ENCODE measurements at regions not wholly inside any gene's neighbourhood (a gene's known extent, or its start where the extent isn't known, plus 50 kb on each side); places are given as distances from the start of the nearest gene placed in this dataset.

- H3K4me3 ChIP-seq (replicated peaks in 1 of 4; ENCODE audit: control extremely low read depth in 1 of 4, insufficient read depth in 1 of 4, low read depth in 3 of 4, low read length in 4 of 4), result no peak overlapping the region
- H3K27ac ChIP-seq (ENCODE audit: insufficient read depth, low read length), result no peak overlapping the region
- TF ChIP-seq CTCF (conservative IDR thresholded peaks at IDR 0.05 in 1 of 2, IDR thresholded peaks at IDR 0.05 in 1 of 2; ENCODE audit: low read depth in 1 of 2, low read length in 2 of 2) (no peak), EZH2 (IDR thresholded peaks at IDR 0.05; ENCODE audit: low read length, missing control alignments) (no peak)
These were observed 173.2 kb upstream of the PRICKLE2 start for GRCh38 chr3:64398476-64398875.

GRCh38 chr3:64398006-64398405 is 172.7 kb upstream of the PRICKLE2 start:
- Histone ChIP-seq H2AFZ (ENCODE audit: low read length) (no peak overlapping the region), H3K27ac (ENCODE audit: insufficient read depth, low read length) (no peak overlapping the region), H3K9ac (ENCODE audit: insufficient read depth, low read length) (no peak overlapping the region), H3K4me1 (ENCODE audit: control insufficient read depth, extremely low read depth, insufficient read depth, low read length) (peaks cover 2% of the 10 kb centered on the region), H4K20me1 (ENCODE audit: control insufficient read depth, extremely low read depth, insufficient read depth, low read length) (no peaks in the 10 kb centered on the region), H3K79me2 (ENCODE audit: control insufficient read depth, insufficient read depth, low read length) (no peaks in the 10 kb centered on the region), H3K9me3 (ENCODE audit: control insufficient read depth, insufficient read depth, low read depth, low read length) (no peaks in the 10 kb centered on the region), H3K27me3 (ENCODE audit: control insufficient read depth, insufficient read depth, low read length) (no peaks in the 10 kb centered on the region), H3K4me3 (replicated peaks in 1 of 4; ENCODE audit: control extremely low read depth in 1 of 4, insufficient read depth in 1 of 4, low read depth in 3 of 4, low read length in 4 of 4) (no peak overlapping the region), H3K4me2 (ENCODE audit: extremely low read depth, insufficient read depth, low read length) (no peak overlapping the region), H3K36me3 (ENCODE audit: control insufficient read depth, insufficient read depth, low read length) (no peaks in the 10 kb centered on the region)
- TF ChIP-seq EZH2 (IDR thresholded peaks at IDR 0.05; ENCODE audit: low read length, missing control alignments) (no peak), CTCF (conservative IDR thresholded peaks at IDR 0.05 in 1 of 2, IDR thresholded peaks at IDR 0.05 in 1 of 2; ENCODE audit: low read depth in 1 of 2, low read length in 2 of 2) (no peak)
- no peak for DNase-seq (ENCODE audit: low read depth in 2 of 2)

More at GRCh38 chr3:64398476-64398875, 173.2 kb upstream of the PRICKLE2 start:
- Histone ChIP-seq H4K20me1 (ENCODE audit: control insufficient read depth, extremely low read depth, insufficient read depth, low read length) (no peaks in the 10 kb centered on the region), H3K36me3 (ENCODE audit: control insufficient read depth, insufficient read depth, low read length) (no peaks in the 10 kb centered on the region), H2AFZ (ENCODE audit: low read length) (no peak overlapping the region), H3K4me1 (ENCODE audit: control insufficient read depth, extremely low read depth, insufficient read depth, low read length) (peaks cover 2% of the 10 kb centered on the region), H3K9me3 (ENCODE audit: control insufficient read depth, insufficient read depth, low read depth, low read length) (no peaks in the 10 kb centered on the region), H3K79me2 (ENCODE audit: control insufficient read depth, insufficient read depth, low read length) (no peaks in the 10 kb centered on the region), H3K27me3 (ENCODE audit: control insufficient read depth, insufficient read depth, low read length) (no peaks in the 10 kb centered on the region), H3K9ac (ENCODE audit: insufficient read depth, low read length) (no peak overlapping the region), H3K4me2 (ENCODE audit: extremely low read depth, insufficient read depth, low read length) (no peak overlapping the region)
- peak; percentile 37 to 42 for DNase-seq (ENCODE audit: low read depth in 2 of 2)

GRCh38 chr3:64397573-64397972 is 172.3 kb upstream of the PRICKLE2 start:
- no peak for DNase-seq (ENCODE audit: low read depth in 2 of 2)
- Histone ChIP-seq H2AFZ (ENCODE audit: low read length) (no peak overlapping the region), H3K27ac (ENCODE audit: insufficient read depth, low read length) (no peak overlapping the region), H3K4me3 (replicated peaks in 1 of 4; ENCODE audit: control extremely low read depth in 1 of 4, insufficient read depth in 1 of 4, low read depth in 3 of 4, low read length in 4 of 4) (no peak overlapping the region), H3K4me2 (ENCODE audit: extremely low read depth, insufficient read depth, low read length) (no peak overlapping the region), H3K79me2 (ENCODE audit: control insufficient read depth, insufficient read depth, low read length) (no peaks in the 10 kb centered on the region), H3K27me3 (ENCODE audit: control insufficient read depth, insufficient read depth, low read length) (no peaks in the 10 kb centered on the region), H3K4me1 (ENCODE audit: control insufficient read depth, extremely low read depth, insufficient read depth, low read length) (peaks cover 2% of the 10 kb centered on the region), H3K9ac (ENCODE audit: insufficient read depth, low read length) (no peak overlapping the region), H3K36me3 (ENCODE audit: control insufficient read depth, insufficient read depth, low read length) (no peaks in the 10 kb centered on the region), H3K9me3 (ENCODE audit: control insufficient read depth, insufficient read depth, low read depth, low read length) (no peaks in the 10 kb centered on the region), H4K20me1 (ENCODE audit: control insufficient read depth, extremely low read depth, insufficient read depth, low read length) (no peaks in the 10 kb centered on the region)
- no peak for TF ChIP-seq CTCF (conservative IDR thresholded peaks at IDR 0.05 in 1 of 2, IDR thresholded peaks at IDR 0.05 in 1 of 2; ENCODE audit: low read depth in 1 of 2, low read length in 2 of 2)
- TF ChIP-seq EZH2 (IDR thresholded peaks at IDR 0.05; ENCODE audit: low read length, missing control alignments), result no peak
